ENCODE measurements at regions not wholly inside any gene's neighbourhood (a gene's known extent, or its start where the extent isn't known, plus 50 kb on each side); places are given as distances from the start of the nearest gene placed in this dataset.

- intact Hi-C loops (cut with micrococcal nuclease; ENCODE audit: unreplicated experiment), result loop anchor here (2.0 kb wide), 1 partner anchor 21 kb away; no protein-coding TSS in a partner anchor
- no TSS peak for BruUV-seq (replicated peaks)
- no peaks in the 10 kb centered on the region for H3K36me3 ChIP-seq (ENCODE audit: insufficient read depth, low read length, poor library complexity, severe bottlenecking)
- no peak for DNase-seq (ENCODE audit: low spot score)
- H3K4me3 ChIP-seq (ENCODE audit: low read depth, low read length, poor library complexity, severe bottlenecking), result no peak overlapping the region
- no peak overlapping the region for H3K27ac ChIP-seq (ENCODE audit: low read depth, low read length, poor library complexity, severe bottlenecking)
- POLR2A ChIA-PET (ENCODE audit: low non-redundant PET), result no interaction called here
- CTCF ChIA-PET, result no interaction called here
- no peaks in the 10 kb centered on the region for H3K9me3 ChIP-seq (ENCODE audit: low read depth, low read length, poor library complexity, severe bottlenecking)
- H3K27me3 ChIP-seq (replicated peaks; ENCODE audit: insufficient read depth, low read depth, low read length, poor library complexity), result no peaks in the 10 kb centered on the region
- no peak for TF ChIP-seq CTCF (conservative IDR thresholded peaks at IDR 0.05; ENCODE audit: low read depth, low read length)
- TF ChIP-seq EZH2 (IDR thresholded peaks at IDR 0.05; ENCODE audit: borderline replicate concordance, low read depth, low read length, poor library complexity, severe bottlenecking), result no peak
- H3K4me1 ChIP-seq (ENCODE audit: insufficient read depth, low read length, poor library complexity, severe bottlenecking), result no peaks in the 10 kb centered on the region
Observed at GRCh38 chr13:53105890-53106289, 77.3 kb downstream of the OLFM4 start.

- Histone ChIP-seq H3K4me3 (ENCODE audit: low read depth, low read length, poor library complexity, severe bottlenecking) (no peak overlapping the region), H3K27ac (ENCODE audit: low read depth, low read length, poor library complexity, severe bottlenecking) (no peak overlapping the region), H3K9me3 (ENCODE audit: low read depth, low read length, poor library complexity, severe bottlenecking) (no peaks in the 10 kb centered on the region), H3K36me3 (ENCODE audit: insufficient read depth, low read length, poor library complexity, severe bottlenecking) (no peaks in the 10 kb centered on the region), H3K4me1 (ENCODE audit: insufficient read depth, low read length, poor library complexity, severe bottlenecking) (no peaks in the 10 kb centered on the region), H3K27me3 (replicated peaks; ENCODE audit: insufficient read depth, low read depth, low read length, poor library complexity) (no peaks in the 10 kb centered on the region)
- CTCF ChIA-PET, result no interaction called here
- intact Hi-C loops (cut with micrococcal nuclease; ENCODE audit: unreplicated experiment), result no loop called here
- DNase-seq (ENCODE audit: low spot score), result no peak
- TF ChIP-seq CTCF (conservative IDR thresholded peaks at IDR 0.05; ENCODE audit: low read depth, low read length) (no peak), EZH2 (IDR thresholded peaks at IDR 0.05; ENCODE audit: borderline replicate concordance, low read depth, low read length, poor library complexity, severe bottlenecking) (no peak)
- POLR2A ChIA-PET (ENCODE audit: low non-redundant PET), result no interaction called here
- no TSS peak for BruUV-seq (replicated peaks)
Observed at GRCh38 chr13:53110181-53110580, 81.6 kb downstream of the OLFM4 start.

GRCh38 chr13:53110614-53111013 is 82.0 kb downstream of the OLFM4 start:
- no TSS peak for BruUV-seq (replicated peaks)
- CTCF ChIA-PET, result no interaction called here
- no peaks in the 10 kb centered on the region for H3K36me3 ChIP-seq (ENCODE audit: insufficient read depth, low read length, poor library complexity, severe bottlenecking)
- H3K9me3 ChIP-seq (ENCODE audit: low read depth, low read length, poor library complexity, severe bottlenecking), result no peaks in the 10 kb centered on the region
- H3K4me3 ChIP-seq (ENCODE audit: low read depth, low read length, poor library complexity, severe bottlenecking), result no peak overlapping the region
- POLR2A ChIA-PET (ENCODE audit: low non-redundant PET), result no interaction called here
- DNase-seq (ENCODE audit: low spot score), result no peak
- no peaks in the 10 kb centered on the region for H3K27me3 ChIP-seq (replicated peaks; ENCODE audit: insufficient read depth, low read depth, low read length, poor library complexity)
- no peaks in the 10 kb centered on the region for H3K4me1 ChIP-seq (ENCODE audit: insufficient read depth, low read length, poor library complexity, severe bottlenecking)
- TF ChIP-seq CTCF (conservative IDR thresholded peaks at IDR 0.05; ENCODE audit: low read depth, low read length), result no peak
- no peak for TF ChIP-seq EZH2 (IDR thresholded peaks at IDR 0.05; ENCODE audit: borderline replicate concordance, low read depth, low read length, poor library complexity, severe bottlenecking)
- intact Hi-C loops (cut with micrococcal nuclease; ENCODE audit: unreplicated experiment), result no loop called here
- H3K27ac ChIP-seq (ENCODE audit: low read depth, low read length, poor library complexity, severe bottlenecking), result no peak overlapping the region

Measured in A673 (cell line).